HG03159 (cell line): ENCODE measurements at regions not wholly inside any gene's neighbourhood (a gene's known extent, or its start where the extent isn't known, plus 50 kb on each side); places are given as distances from the start of the nearest gene placed in this dataset.
"Not testable (repeated sequence)": the region's sequence is repeated elsewhere in the genome, so short reads cannot be mapped to it uniquely, and the experiment has no call there.

Source experiments
- ATAC-seq: cut with Tn5 transposase; IDR thresholded peaks from one replicate; pipeline ENCODE4 v1.9.1; 2021; ENCODE audit warnings: mild to moderate bottlenecking, moderate library complexity; ENCODE audit not compliant: unreplicated experiment

GRCh38 chr21:31417214-31417613 lies 73.2 kb upstream of the TIAM1 start:
- not testable (repeated sequence) for ATAC-seq

DNA sequence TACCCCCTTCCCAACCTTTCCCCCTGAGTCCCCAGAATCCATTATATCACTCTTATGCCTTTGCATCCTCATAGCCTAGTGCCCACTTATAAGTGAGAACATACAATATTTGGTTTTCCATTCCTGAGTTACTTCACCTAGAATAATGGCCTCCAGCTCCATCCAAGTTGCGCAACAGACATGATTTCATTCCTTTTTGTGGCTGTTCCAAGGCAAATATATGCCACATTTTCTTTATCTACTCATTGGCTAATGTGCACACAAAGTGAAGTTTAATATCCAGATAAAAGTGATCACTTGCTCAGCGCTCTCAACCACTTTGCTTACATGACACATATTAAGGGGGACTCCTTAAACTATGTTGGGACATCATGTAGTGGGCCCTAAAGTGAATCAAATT lies 72.4 kb upstream of the TIAM1 start:
- ATAC-seq, result no peak

- ATAC-seq, result no peak
These were observed 70.4 kb upstream of the TIAM1 start for GRCh38 chr21:31414263-31415000.

DNA sequence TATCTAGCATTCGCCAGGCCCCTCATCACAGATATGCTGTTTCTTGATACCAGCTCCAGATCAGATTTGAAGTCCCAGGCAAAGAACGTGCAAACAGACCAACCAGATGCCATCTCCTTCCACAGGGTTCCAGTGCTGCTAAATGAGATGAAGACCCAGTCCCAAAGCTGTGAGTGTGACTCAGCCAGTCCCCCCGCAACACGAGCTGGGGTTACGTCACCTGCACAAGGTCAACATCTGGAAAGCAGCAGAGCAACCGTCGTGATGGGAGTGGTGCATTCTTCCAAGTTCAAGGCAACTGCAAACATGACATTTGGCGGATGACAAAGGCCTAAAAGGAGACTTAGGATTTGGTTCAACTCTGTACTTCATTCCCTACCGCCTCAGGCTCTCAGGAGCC lies 69.6 kb upstream of the TIAM1 start:
- no peak for ATAC-seq

DNA sequence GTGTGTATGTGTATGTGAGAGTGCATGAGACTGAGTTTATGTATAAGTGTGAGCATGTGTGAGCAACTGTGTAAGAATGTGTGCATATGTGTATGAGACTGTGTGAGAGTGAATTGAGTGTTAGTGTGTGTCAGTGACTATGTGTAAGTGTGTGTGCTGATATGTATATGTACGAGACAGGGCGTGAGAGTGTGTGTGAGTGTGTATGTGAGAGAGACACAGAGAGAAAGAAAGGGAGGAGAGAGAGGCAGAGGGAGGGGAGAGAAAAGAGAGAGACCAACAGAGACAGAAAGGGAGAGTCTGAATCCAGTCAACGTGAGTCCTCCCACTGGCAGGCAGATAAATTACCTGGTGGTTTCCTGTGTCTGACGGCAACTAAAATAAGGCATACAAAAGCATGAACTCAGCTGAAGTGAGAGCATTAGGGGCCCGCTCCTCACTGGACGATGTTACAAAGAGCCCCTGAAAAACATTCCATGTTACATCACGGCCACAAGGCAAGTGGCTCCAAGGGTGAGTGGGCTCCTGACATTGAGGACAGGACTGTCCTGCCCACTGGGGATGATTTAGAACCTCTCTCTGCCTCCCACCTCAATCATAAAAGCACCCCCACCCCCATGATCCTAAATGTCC lies 66.6 kb upstream of the TIAM1 start:
- no peak for ATAC-seq

DNA sequence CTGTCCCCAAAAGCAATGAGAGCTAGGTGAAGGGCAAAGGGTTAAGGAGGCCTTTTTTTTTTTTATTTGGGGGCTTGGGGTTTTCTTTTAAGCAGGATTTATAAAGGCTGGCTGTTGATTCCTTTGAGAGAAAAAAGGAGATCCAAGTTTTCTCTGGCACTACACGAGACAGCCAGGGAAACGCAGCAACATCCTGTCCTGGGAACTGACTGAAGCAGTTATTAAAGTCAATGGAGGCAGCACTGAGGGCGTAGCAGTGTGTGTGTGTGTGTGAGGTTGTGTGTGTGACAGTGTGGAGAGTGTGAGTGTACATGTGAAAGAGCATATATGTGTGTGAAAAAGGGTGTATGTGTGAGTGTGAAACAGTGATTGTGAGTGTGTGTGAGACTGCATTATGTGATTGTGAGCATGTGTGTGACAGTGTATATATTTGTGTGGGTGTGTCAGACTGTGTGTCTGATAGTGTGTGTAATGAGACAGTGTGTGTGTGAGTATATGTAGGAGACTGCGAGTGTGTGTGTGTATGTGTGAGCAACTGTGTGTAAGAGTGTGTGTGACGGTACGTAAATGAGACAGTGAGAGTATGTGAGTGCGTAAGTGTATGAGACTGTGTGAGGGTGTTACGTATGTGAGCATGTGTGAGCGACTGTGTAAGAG lies 65.9 kb upstream of the TIAM1 start:
- ATAC-seq, result no peak

GRCh38 chr21:31408301-31409088 lies 64.4 kb upstream of the TIAM1 start:
- ATAC-seq, result no peak

DNA sequence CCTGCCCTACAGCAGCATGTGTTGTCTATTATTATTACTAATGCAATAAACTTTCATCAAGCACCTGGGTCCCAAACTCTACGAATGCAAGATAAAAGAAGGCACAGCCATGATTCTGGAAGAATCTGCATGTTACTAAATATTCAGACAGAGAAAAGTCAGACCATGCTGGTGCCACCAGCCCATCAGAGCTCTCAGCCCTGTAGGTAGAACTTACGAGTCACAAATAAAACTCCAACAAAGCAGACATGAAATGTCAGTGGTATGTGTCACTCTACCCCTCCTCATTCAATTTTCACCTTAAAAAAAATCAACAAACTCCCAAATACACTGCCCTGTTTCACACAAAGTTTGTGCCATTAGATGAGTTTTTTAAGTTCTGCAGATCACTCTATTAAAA lies 62.4 kb upstream of the TIAM1 start:
- no peak for ATAC-seq

GRCh38 chr21:31405604-31406003 lies 61.5 kb upstream of the TIAM1 start:
- no peak for ATAC-seq

- ATAC-seq, result no peak
These were observed 59.7 kb upstream of the TIAM1 start for GRCh38 chr21:31403596-31404333.

GRCh38 chr21:31399591-31399990 lies 55.5 kb upstream of the TIAM1 start:
- no peak for ATAC-seq

DNA sequence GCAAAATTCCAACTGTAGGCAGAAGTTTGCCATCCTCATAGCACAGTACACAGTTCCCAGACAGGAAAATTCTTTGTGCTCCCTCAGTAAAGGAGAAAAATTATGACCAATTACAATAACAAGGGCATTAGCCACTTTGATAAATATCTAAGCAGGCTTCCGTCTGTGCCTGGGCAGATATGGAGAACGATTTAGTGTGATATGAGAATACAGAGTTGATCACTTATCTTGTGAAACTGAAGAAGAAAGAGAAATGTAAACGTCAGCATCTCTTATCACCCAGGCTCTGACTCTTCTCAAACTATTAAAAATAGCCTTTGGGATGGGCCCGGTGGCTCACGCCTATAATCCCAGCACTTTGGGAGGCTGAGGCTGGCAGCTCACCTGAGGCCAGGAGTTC lies 54.5 kb upstream of the TIAM1 start:
- ATAC-seq, result no peak

DNA sequence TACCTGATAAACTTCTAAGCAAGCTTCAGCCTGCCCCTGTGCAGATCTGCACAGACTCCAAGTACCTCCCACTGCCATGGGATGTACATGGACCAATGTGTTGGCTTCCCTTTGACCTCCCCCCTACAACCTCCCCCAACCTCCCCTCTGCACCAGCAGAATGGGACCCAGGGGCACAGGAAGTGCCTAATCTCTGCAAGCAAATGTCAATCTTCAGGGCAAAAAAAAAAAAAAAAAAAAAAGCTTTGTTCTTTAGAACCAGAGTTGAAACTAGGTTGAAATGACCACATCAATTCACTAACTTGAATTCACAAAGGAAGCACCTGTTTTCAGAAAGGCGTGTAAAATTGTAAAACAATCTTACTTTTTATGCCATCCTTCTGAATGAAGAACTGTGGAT lies 53.9 kb upstream of the TIAM1 start:
- no peak for ATAC-seq

DNA sequence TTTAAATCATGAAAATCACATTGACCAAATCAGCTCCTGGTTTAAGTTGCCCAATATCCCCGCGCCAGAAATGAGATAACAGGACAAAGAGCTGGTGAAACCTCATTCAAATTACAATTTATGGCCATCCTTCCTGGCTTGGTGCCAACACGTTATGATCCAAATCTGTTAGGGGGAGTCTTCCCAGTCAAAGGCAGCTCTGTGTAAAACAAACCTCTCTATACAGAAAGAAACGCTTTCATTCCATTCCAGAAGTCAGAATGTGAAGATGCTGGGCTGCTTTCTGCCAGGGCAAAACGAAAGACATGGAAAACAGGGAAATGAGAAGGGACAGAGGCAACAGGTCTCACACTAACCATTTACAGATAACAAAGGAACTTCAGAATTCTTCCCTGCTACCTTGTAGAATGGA lies 53.5 kb upstream of the TIAM1 start:
- ATAC-seq, result no peak

DNA sequence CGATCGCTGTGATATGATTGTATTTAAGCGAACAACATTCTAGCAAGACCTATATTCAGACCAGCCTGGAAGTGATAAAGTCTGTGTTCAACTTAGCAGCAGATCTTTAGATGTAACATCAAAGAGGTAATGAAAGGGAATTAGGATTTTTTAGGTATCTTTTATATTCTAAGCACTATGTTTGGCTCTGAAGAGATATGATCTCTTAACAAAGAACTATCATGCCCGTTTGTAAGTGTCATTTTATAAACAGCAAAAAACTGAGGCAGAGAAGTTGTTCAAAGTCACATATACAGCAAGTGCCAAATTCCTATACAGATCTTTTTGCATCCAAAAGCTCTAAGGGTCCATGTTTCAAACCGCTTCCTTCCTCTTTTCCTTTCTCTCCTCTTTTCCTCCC lies 53.0 kb upstream of the TIAM1 start:
- ATAC-seq, result no peak

DNA sequence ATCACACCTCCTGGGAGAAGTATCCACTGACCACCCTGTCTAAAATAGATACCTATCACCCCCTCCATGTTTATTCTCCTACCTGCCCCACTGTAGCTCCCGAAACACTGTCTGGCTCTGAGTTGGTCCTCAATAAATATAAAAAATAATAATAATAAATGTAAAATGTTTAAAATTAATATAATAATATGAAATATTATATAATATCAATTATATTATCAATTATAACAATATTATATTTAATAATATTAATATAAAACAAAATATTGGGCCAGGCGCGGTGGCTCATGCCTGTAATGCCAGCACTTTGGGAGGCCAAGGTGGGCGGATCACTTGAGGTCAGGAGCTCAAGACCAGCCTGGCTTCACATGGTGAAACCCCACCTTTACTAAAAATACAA lies 52.3 kb upstream of the TIAM1 start:
- no peak for ATAC-seq

- no peak for ATAC-seq
These were observed 51.7 kb upstream of the TIAM1 start for GRCh38 chr21:31395791-31396190.

- no peak for ATAC-seq
These were observed 51.2 kb upstream of the TIAM1 start for GRCh38 chr21:31395268-31395667.

DNA sequence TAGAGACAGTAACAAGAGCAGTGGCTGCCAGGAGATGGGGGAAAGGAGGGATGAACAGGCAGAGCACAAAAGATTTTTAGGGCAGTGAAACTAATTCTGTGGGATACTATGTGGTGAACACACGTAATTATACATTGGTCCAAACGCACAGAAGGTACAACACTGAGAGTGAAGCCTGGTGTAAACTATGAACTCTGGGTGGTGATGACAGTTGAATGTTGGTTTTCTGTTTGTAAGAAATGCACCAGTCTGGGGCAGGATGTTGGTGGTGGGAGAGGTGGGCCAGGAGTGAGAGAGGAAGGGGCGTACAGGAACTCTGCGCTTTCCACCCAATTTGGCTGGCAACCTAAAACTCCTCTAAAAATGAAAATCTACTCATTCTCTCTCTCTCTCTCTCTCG lies 50.2 kb upstream of the TIAM1 start:
- ATAC-seq, result no peak
